GM23338 (cell line): ENCODE measurements at regions not wholly inside any gene's neighbourhood (a gene's known extent, or its start where the extent isn't known, plus 50 kb on each side); places are given as distances from the start of the nearest gene placed in this dataset.

ENCODE experiments used
- ATAC-seq: fragments of 200-7000 bp; cut with Tn5 transposase; 3 replicates; pipeline ENCODE4 v1.9.1; 2020
- DNase-seq: peaks from one replicate; pipeline ENCODE4 v3.0.0-alpha.2; 2015; ENCODE audit warnings: low spot score
- H2AFZ ChIP-seq: fragments of 200-600 bp; sonication (generic); 2 replicates; pipeline ENCODE4 v1.8.0; 2016; ENCODE audit warnings: antibody characterized with exemption, mild to moderate bottlenecking, moderate library complexity
- H3F3A ChIP-seq: fragments of 200-600 bp; sonication (generic); replicated peaks from 2 replicates; pipeline ENCODE4 v1.8.0; 2017; ENCODE audit warnings: antibody characterized with exemption, mixed run types, low read depth
- H3K27ac ChIP-seq: fragments of 200-600 bp; sonication (generic); 2 replicates; pipeline ENCODE4 v1.6.1; 2016; ENCODE audit warnings: low read depth
- H3K27me3 ChIP-seq: fragments of 200-600 bp; sonication (generic); 2 replicates; pipeline ENCODE4 v1.8.0; 2016; ENCODE audit warnings: mild to moderate bottlenecking, mixed run types, moderate library complexity; ENCODE audit not compliant: insufficient read depth
- H3K36me3 ChIP-seq: fragments of 200-600 bp; sonication (generic); 2 replicates; pipeline ENCODE4 v1.8.0; 2016; ENCODE audit warnings: mild to moderate bottlenecking; ENCODE audit not compliant: insufficient read depth
- H3K4me1 ChIP-seq: fragments of 200-600 bp; sonication (generic); 2 replicates; pipeline ENCODE4 v1.8.0; 2016; ENCODE audit warnings: mild to moderate bottlenecking, moderate library complexity; ENCODE audit not compliant: insufficient read depth
- H3K4me2 ChIP-seq: fragments of 200-600 bp; sonication (generic); 2 replicates; pipeline ENCODE4 v1.7.1; 2017; ENCODE audit warnings: mixed run types
- H3K4me3 ChIP-seq: fragments of 200-600 bp; sonication (generic); 2 replicates; pipeline ENCODE4 v1.6.1; 2016; ENCODE audit warnings: mixed run types
- H3K79me2 ChIP-seq: fragments of 200-600 bp; sonication (generic); replicated peaks from 2 replicates; pipeline ENCODE4 v1.8.0; 2017; ENCODE audit warnings: mild to moderate bottlenecking; ENCODE audit not compliant: insufficient read depth
- H3K9me2 ChIP-seq: fragments of 200-600 bp; sonication (generic); 2 replicates; pipeline ENCODE4 v1.8.0; 2017; ENCODE audit not compliant: insufficient read depth
- H4K20me1 ChIP-seq: fragments of 200-600 bp; sonication (generic); replicated peaks from 2 replicates; pipeline ENCODE4 v1.8.0; 2017; ENCODE audit warnings: mild to moderate bottlenecking; ENCODE audit not compliant: insufficient read depth
- H3K27ac Mint-ChIP-seq: 2 replicates; pipeline ENCODE4 v1.8.0; 2020; ENCODE audit warnings: inconsistent platforms, mild to moderate bottlenecking, moderate library complexity, mixed read lengths
- H3K27me3 Mint-ChIP-seq: 3 replicates; pipeline ENCODE4 v1.8.0; 2022; ENCODE audit warnings: low read depth, mild to moderate bottlenecking, moderate library complexity, mixed read lengths, inconsistent platforms; ENCODE audit not compliant: insufficient read depth, poor library complexity
- H3K36me3 Mint-ChIP-seq: 3 replicates; pipeline ENCODE4 v1.8.0; 2021; ENCODE audit warnings: low read depth, mild to moderate bottlenecking, inconsistent platforms, moderate library complexity, mixed read lengths
- H3K4me1 Mint-ChIP-seq: 3 replicates; pipeline ENCODE4 v1.8.0; 2020; ENCODE audit warnings: mild to moderate bottlenecking, inconsistent platforms, mixed read lengths
- H3K4me3 Mint-ChIP-seq: 3 replicates; pipeline ENCODE4 v1.8.0; 2021; ENCODE audit warnings: moderate library complexity, mild to moderate bottlenecking, inconsistent platforms, mixed read lengths
- H3K9me3 Mint-ChIP-seq: 3 replicates; pipeline ENCODE4 v1.8.0; 2020; ENCODE audit warnings: moderate library complexity, mild to moderate bottlenecking, inconsistent platforms, mixed read lengths
- EZH2 ChIP-seq: fragments of 200-600 bp; sonication (generic); IDR thresholded peaks from one replicate; pipeline ENCODE4 v1.8.0; 2017; ENCODE audit warnings: antibody characterized with exemption, mild to moderate bottlenecking, low read depth; ENCODE audit not compliant: unreplicated experiment
- EZH2phosphoT487 ChIP-seq: fragments of 200-600 bp; sonication (generic); IDR thresholded peaks from one replicate; pipeline ENCODE4 v1.8.1; 2018; ENCODE audit warnings: antibody characterized with exemption; ENCODE audit not compliant: unreplicated experiment
- JUNB ChIP-seq: IDR thresholded peaks from one replicate; pipeline ENCODE4 v1.6.1; 2016; ENCODE audit warnings: antibody characterized with exemption; ENCODE audit not compliant: unreplicated experiment
- NANOG ChIP-seq: IDR thresholded peaks from 2 replicates; pipeline ENCODE4 v1.6.1; 2016; ENCODE audit warnings: antibody characterized with exemption, borderline replicate concordance
- STAT1 ChIP-seq: IDR thresholded peaks from one replicate; pipeline ENCODE4 v1.6.1; 2016; ENCODE audit warnings: antibody characterized with exemption; ENCODE audit not compliant: unreplicated experiment
- TF ChIP-seq, protein P1 (sequence below): fragments of 250-450 bp; sonication (Bioruptor Pico); IDR thresholded peaks from 2 replicates; pipeline ENCODE4 v1.5.0; 2020; ENCODE audit warnings: mild to moderate bottlenecking, moderate library complexity
- TF ChIP-seq, protein P2 (sequence below): IDR thresholded peaks from one replicate; pipeline ENCODE4 v1.6.1; 2018; ENCODE audit warnings: antibody characterized with exemption; ENCODE audit not compliant: unreplicated experiment

DNA sequence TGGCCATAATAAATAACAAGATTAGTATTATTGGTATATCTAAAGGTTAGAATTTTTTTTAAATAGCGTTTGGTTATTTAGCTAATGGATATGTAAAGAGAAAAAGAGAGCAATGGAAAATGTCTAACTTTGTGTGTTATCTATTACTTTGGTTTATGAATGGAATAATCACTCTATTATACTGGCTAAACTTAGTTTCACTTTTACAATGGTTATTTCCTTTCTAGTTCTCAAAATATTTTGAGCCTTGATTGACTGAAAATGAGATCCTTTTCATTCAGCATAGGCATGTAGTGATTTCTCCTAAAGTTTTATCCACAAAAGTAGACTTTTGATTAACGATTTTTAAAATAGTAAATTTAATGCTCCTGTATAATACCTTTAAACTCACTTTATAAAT lies 51.6 kb upstream of the MLIP start (continued):
- TF ChIP-seq, protein P1, sequence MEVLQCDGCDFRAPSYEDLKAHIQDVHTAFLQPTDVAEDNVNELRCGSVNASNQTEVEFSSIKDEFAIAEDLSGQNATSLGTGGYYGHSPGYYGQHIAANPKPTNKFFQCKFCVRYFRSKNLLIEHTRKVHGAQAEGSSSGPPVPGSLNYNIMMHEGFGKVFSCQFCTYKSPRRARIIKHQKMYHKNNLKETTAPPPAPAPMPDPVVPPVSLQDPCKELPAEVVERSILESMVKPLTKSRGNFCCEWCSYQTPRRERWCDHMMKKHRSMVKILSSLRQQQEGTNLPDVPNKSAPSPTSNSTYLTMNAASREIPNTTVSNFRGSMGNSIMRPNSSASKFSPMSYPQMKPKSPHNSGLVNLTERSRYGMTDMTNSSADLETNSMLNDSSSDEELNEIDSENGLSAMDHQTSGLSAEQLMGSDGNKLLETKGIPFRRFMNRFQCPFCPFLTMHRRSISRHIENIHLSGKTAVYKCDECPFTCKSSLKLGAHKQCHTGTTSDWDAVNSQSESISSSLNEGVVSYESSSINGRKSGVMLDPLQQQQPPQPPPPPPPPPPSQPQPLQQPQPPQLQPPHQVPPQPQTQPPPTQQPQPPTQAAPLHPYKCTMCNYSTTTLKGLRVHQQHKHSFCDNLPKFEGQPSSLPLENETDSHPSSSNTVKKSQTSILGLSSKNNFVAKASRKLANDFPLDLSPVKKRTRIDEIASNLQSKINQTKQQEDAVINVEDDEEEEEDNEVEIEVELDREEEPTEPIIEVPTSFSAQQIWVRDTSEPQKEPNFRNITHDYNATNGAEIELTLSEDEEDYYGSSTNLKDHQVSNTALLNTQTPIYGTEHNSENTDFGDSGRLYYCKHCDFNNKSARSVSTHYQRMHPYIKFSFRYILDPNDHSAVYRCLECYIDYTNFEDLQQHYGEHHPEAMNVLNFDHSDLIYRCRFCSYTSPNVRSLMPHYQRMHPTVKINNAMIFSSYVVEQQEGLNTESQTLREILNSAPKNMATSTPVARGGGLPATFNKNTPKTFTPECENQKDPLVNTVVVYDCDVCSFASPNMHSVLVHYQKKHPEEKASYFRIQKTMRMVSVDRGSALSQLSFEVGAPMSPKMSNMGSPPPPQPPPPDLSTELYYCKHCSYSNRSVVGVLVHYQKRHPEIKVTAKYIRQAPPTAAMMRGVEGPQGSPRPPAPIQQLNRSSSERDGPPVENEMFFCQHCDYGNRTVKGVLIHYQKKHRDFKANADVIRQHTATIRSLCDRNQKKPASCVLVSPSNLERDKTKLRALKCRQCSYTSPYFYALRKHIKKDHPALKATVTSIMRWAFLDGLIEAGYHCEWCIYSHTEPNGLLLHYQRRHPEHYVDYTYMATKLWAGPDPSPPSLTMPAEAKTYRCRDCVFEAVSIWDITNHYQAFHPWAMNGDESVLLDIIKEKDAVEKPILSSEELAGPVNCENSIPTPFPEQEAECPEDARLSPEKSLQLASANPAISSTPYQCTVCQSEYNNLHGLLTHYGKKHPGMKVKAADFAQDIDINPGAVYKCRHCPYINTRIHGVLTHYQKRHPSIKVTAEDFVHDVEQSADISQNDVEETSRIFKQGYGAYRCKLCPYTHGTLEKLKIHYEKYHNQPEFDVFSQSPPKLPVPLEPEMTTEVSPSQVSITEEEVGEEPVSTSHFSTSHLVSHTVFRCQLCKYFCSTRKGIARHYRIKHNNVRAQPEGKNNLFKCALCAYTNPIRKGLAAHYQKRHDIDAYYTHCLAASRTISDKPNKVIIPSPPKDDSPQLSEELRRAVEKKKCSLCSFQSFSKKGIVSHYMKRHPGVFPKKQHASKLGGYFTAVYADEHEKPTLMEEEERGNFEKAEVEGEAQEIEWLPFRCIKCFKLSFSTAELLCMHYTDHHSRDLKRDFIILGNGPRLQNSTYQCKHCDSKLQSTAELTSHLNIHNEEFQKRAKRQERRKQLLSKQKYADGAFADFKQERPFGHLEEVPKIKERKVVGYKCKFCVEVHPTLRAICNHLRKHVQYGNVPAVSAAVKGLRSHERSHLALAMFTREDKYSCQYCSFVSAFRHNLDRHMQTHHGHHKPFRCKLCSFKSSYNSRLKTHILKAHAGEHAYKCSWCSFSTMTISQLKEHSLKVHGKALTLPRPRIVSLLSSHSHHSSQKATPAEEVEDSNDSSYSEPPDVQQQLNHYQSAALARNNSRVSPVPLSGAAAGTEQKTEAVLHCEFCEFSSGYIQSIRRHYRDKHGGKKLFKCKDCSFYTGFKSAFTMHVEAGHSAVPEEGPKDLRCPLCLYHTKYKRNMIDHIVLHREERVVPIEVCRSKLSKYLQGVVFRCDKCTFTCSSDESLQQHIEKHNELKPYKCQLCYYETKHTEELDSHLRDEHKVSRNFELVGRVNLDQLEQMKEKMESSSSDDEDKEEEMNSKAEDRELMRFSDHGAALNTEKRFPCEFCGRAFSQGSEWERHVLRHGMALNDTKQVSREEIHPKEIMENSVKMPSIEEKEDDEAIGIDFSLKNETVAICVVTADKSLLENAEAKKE (CRISPR knock-in tag): no peak
- TF ChIP-seq STAT1 (no peak), EZH2phosphoT487 (no peak), NANOG (no peak), JUNB (no peak)

DNA sequence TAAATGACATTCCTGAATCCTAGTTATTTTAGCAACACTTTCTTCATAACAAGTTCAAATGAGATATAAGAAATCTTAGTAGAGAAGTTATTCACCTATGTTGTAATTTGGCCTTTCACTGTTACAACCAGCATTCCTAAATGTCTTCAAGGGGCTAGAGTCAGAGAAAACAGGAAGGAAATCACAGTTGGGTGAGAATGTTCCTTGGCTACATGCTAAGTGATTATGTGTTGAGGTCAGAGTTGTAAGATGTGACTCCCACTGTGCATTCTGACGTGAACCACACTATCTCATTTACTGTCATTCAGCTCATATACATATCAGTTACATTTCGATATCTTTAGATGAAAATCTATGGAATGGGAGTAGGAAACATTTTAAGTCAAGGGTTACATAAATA lies 51.0 kb upstream of the MLIP start:
- DNase-seq (no peak), ATAC-seq (no peak)
- Histone ChIP-seq H4K20me1 (no peaks in the 10 kb centered on the region), H3K4me3 (no peak overlapping the region), H3K9me2 (no peaks in the 10 kb centered on the region), H3K4me2 (no peak overlapping the region), H3K4me1 (no peaks in the 10 kb centered on the region), H3K36me3 (no peaks in the 10 kb centered on the region), H3K79me2 (no peaks in the 10 kb centered on the region), H3K27me3 (no peaks in the 10 kb centered on the region), H2AFZ (no peak overlapping the region), H3K27ac (no peak overlapping the region), H3F3A (no peaks in the 10 kb centered on the region)
- H3K27me3 Mint-ChIP-seq: no peaks in the 10 kb centered on the region
- no peak overlapping the region for H3K4me3 Mint-ChIP-seq
- H3K4me1 Mint-ChIP-seq: no peaks in the 10 kb centered on the region
- no peaks in the 10 kb centered on the region for H3K9me3 Mint-ChIP-seq
- no peaks in the 10 kb centered on the region for H3K36me3 Mint-ChIP-seq
- no peak overlapping the region for H3K27ac Mint-ChIP-seq
- TF ChIP-seq, protein P2, sequence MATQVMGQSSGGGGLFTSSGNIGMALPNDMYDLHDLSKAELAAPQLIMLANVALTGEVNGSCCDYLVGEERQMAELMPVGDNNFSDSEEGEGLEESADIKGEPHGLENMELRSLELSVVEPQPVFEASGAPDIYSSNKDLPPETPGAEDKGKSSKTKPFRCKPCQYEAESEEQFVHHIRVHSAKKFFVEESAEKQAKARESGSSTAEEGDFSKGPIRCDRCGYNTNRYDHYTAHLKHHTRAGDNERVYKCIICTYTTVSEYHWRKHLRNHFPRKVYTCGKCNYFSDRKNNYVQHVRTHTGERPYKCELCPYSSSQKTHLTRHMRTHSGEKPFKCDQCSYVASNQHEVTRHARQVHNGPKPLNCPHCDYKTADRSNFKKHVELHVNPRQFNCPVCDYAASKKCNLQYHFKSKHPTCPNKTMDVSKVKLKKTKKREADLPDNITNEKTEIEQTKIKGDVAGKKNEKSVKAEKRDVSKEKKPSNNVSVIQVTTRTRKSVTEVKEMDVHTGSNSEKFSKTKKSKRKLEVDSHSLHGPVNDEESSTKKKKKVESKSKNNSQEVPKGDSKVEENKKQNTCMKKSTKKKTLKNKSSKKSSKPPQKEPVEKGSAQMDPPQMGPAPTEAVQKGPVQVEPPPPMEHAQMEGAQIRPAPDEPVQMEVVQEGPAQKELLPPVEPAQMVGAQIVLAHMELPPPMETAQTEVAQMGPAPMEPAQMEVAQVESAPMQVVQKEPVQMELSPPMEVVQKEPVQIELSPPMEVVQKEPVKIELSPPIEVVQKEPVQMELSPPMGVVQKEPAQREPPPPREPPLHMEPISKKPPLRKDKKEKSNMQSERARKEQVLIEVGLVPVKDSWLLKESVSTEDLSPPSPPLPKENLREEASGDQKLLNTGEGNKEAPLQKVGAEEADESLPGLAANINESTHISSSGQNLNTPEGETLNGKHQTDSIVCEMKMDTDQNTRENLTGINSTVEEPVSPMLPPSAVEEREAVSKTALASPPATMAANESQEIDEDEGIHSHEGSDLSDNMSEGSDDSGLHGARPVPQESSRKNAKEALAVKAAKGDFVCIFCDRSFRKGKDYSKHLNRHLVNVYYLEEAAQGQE: no peak
- no peak for TF ChIP-seq EZH2
- TF ChIP-seq, protein P1 (CRISPR knock-in tag): no peak
